ENCODE measurements at regions not wholly inside any gene's neighbourhood (a gene's known extent, or its start where the extent isn't known, plus 50 kb on each side); places are given as distances from the start of the nearest gene placed in this dataset.

GRCh38 chr11:106344394-106344793 lies 266.9 kb downstream of the AASDHPPT start:
- DNase-seq = peak; percentile 34

GRCh38 chr11:106344966-106345365 lies 267.5 kb downstream of the AASDHPPT start:
- no peak for DNase-seq

DNA sequence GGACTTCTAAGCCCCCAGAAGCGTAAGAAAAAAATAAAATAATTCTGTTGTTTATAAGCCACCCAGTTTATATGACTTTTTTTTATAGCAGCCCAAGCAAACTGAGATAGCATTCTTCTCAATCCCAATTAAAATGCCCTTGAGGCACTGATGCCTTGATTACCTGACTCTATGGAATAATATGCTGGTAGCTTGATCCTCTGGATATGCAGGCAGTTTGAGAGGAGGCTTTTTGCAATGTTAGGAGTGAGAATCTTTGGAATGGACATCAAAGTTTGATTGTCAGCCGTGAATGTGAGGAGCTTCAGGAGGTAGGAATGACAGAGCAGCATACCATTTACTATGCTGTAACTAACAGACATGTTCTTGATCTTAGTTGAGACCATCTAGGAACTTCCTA lies 275.6 kb downstream of the AASDHPPT start:
- DNase-seq = no peak

DNA sequence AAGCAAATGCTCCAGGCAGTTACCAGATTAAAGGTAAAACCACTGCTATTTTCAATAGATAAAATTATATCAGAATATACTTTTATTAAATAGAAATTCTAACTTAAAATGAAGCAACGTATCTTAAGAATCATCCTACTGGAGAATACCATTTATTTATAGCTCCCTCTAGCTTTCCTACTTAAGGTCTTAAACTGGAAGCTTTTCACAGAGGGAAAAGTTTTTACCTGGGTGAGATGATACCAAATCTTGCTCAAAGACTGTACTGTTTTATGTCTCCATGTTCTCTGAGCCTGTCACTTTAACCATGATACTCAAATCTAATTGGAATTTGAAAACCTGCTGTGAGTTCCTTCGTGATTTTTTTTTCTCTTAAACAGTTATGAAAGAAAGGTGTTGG lies 291.8 kb downstream of the AASDHPPT start:
- no peak for DNase-seq

GRCh38 chr11:106378513-106379179 lies 301.2 kb downstream of the AASDHPPT start:
- DNase-seq = no peak

DNA sequence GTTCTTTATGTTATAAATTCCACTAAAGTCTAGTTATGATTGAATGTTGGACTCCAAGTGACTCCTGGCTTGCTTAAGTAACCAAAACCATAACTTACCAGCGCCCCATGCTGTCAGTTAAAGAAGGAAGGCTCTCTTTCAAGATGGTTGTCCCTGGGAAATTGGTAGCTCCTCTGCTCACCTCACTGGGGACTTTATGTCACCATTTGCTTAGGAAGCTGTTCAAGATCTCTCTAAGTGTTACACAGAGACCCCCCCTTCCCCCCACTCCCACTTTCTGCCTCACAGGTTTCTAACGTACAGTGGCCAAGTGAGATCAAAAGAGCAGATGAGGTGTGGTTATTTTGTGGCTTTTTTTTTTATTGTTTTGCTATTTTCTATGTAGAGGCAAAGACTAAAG lies 301.8 kb downstream of the AASDHPPT start:
- no peak for DNase-seq

DNA sequence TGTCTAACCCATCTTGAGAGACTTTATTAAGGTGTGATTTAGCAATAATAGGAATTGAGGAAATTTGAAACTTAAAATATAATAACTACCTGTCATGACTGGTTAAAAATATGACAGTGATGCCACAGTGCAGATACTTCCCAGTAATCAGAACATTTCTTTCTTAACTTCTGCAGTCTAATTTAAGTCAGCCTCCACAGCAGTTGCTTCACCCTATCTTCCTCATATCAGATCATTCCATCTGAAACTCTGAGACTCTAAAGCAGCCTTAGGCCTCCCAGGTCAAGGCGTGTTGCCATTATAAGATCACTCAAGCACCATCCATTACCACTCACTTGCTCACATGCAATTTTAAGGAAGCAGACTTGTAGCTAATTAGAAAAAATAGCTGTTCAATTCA lies 302.2 kb downstream of the AASDHPPT start:
- DNase-seq = no peak

DNA sequence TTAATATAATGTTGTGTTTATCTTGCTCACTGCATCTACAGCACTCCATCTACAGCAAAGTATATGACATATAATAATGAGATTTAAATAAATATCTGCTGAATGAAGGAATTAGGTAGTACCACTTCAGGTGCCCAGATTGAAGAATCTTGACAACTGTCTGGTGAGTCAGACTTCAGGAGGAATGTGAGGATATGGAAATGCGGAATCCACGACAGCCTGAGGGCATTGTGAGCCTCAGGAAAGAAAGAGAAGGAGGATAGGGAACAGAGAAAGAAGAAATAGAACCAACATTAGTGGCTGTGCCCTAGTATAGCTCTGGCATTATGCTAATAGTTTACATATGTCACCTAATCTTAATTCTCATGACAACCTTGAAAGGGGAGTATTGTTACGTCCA lies 304.4 kb downstream of the AASDHPPT start:
- peak; percentile 16 for DNase-seq

GRCh38 chr11:106384429-106384828 lies 307.0 kb downstream of the AASDHPPT start:
- no peak for DNase-seq

DNA sequence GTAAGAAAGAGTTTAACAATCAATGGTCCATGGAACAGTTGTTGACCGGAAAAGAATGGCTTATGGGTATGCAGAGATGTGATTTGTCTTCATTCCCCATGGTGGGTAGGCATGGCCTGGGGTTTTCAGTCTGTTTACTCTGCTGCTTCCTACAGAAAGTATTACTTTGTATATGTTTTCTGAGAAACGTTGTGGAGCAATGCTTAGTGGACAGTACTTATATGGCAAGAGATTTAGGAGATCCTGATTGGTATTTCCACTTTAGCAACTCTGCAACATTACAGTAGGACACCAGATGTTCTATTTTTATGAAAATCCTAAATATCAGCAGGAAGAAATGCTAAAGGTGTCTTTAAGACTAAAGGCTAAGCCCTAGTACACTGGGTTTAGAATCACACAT lies 309.1 kb downstream of the AASDHPPT start:
- no peak for DNase-seq

- DNase-seq = peak; percentile 82
Measured at GRCh38 chr11:106389101-106389500, 311.6 kb downstream of the AASDHPPT start.

- no peak for DNase-seq
Measured at GRCh38 chr11:106390078-106390477, 312.6 kb downstream of the AASDHPPT start.

DNA sequence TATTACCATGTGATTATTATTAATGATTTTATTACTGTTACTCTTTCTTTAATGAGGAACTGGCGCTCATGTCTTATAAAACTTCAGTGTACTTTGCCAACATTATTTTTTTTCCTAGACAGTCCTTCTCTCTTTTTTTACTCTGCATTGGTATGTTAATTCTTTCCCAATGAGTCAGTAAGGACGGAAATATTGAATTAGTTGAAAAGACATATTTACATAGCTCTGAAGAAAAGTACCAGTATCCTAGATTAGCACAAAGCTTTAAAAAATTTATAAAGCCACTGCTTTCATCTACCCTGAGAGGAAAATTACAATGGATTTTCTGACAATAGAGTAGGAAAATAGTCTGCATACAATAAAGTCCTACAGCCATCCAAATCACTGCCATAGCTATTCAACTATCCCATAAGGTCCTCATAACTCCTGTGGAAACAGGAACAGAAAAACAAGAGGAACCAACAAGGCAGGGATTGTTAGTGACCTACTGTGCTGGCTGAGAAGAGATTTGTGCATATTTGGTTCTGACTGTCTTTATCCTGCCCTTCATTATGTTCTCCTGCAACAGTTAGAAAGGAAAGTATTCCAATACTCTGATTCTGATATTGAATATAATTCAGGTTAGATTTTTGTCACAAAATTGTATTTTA lies 314.4 kb downstream of the AASDHPPT start:
- DNase-seq = peak; percentile 91

DNA sequence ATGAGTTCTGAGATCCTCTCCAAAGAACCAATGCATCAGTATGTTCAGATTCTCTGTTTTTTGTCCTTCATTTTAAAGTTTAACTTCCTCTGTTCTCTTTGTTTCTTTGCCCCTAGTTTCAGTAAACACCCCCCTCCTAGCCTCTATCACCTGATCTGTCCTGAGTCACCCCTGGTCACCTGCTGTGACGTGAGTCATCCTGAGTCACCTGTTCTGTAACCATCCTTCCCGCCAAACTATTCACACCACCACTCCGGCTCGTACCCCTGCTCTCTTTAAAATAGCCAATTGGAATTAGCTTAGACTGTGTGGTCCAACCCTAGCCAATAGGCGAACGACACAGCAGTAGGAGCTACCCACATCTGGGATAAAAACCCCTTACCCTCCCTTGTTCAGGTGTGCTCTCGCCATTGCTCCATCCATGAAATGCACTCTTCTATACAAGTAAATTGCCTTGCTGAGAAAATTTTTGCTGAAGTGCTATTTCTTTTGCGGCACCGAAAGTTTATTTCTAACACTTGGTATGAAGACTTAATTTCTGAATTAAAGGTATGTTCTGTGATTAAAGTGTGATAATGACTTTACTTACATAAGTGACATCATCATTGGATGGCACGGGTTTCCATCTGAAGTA lies 318.4 kb downstream of the AASDHPPT start:
- DNase-seq = no peak

- DNase-seq = no peak
Measured at GRCh38 chr11:106397787-106398501, 320.5 kb downstream of the AASDHPPT start.

DNA sequence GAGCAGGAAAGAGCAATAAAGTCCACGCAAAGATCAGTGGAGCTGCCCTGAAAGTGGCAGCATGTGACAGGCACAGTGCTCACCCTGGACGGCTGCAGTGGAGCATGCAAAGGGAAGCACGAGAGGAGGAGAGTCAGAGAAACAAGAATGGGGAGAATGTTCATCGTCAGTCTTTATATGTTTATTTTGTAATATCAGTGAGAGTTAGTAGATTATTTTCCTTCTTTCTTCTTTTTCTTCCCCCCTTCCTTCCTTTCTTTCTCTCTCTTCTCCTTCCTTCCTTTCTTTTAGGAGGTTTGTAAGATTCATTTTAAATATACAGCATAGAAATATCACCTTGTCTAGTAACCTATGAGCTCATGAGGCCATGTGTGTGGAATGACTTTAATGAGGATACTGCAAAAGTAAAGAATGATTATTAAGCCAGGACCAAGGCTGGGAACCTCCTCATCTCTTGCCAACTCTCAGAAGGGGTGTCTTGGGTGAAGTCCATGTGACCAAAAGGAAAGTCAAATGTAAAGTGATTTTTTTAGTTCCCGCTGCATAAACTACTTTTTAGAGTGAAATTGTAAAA lies 321.1 kb downstream of the AASDHPPT start:
- peak; percentile 85 for DNase-seq

- DNase-seq = peak; percentile 99
Measured at GRCh38 chr11:106399076-106399511, 321.6 kb downstream of the AASDHPPT start.

- peak; percentile 29 for DNase-seq
Measured at GRCh38 chr11:106399624-106400023, 322.2 kb downstream of the AASDHPPT start.

- peak; percentile 53 for DNase-seq
Measured at GRCh38 chr11:106400949-106401570, 323.6 kb downstream of the AASDHPPT start.

DNA sequence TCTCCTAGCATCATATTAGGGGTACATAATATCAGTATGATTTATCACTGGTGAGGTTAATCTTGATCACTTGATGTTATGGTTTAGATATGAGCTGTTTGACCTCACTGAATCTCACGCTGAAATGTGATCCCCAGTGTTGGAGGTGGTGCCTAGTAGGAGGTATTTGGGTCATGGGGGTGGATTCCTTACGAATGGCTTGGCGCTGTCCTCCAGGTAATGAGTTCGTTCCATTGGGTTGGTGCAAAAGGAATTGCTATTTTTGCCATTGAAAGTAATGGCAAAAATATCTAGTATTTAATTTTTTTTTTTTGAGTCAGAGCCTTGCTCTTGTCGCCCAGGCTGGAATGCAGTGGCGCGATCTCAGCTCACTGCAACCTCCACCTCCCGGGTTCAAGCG lies 326.3 kb downstream of the AASDHPPT start:
- DNase-seq = no peak

DNA sequence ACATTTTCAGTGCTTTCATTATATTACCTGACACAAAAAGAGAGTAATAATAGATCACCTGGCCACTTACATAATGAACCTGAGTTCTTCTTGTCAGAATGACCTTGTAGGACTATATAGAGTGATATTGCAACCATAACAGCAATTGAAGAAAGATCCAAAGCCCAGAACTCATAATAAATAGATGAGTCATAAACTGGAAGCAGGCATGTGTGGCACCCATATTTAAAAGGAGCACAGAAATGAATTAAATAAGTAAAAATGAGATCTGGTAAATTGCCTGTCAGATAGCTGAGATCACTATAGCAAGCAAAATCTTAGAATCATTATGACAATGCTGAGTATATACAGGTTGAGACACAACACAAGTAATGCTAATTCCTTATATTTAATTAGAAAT lies 331.8 kb downstream of the AASDHPPT start:
- DNase-seq = peak; percentile 18

DNA sequence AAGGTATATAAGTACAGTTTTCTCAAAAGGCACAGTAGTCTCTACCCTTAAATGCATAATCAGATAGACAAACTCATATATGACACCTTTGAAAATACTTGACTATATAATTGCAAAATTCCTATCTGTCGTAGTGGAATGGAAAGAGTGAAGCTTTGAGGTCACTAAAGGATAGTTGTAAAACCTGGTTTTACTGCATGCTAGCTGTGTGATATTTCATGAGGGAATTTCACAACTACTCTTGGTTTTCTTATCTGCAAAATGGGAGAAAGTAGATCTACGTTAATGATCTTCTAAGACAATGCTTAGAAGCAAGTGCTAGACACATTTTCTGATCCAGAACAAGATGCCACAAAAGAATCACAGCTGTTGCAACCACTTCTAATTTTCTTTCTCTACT lies 332.2 kb downstream of the AASDHPPT start:
- DNase-seq = no peak
